ENCODE measurements at regions not wholly inside any gene's neighbourhood (a gene's known extent, or its start where the extent isn't known, plus 50 kb on each side); places are given as distances from the start of the nearest gene placed in this dataset.

DNA sequence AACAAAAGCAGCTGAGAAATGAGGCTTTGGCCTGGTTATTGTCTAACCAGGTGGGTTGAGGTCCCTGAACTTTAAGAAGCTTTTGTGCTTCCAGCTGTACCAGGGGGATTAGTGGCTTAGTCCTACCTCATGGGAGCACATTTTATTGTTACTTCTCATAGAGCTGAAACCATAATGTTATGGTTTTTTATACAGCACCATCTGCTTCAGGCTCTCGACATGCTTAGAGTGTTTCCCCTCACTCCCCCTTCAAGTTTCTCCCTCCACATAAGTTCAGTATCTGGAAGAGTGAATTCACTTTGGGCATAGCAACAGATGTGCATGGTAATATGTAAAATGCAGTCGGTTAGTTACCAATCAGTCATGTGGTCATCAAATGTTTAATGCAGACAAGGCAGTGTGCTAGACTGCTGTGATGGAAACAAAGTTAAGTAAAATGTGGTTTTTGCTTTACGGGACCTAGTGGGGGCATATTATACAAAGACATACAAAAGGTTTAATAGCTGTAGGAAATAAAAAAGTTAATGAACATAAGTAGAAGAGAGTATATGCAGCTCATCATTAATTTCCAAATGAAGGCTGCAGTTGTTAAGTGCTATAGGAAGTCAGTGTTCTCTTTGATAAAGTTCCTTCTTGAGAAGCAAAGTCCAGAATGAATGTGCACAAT is 95.9 kb upstream of the SPRY4 start:
- ChIA-PET POLR2A (interaction anchor here (0.5 kb wide), 1 partner anchor 92 kb away, joined by 3 read pairs; no protein-coding TSS in a partner anchor), CTCF (interaction anchor here (0.6 to 1.6 kb wide), 5 partner anchors 9 to 281 kb away, joined by 3 to 7 read pairs (median 3); no protein-coding TSS in a partner anchor)
- Mint-ChIP-seq H3K9me3 (ENCODE audit: unreplicated experiment) (no peaks in the 10 kb centered on the region), H3K4me1 (ENCODE audit: insufficient read depth, unreplicated experiment) (peaks cover 8% of the 10 kb centered on the region), H3K36me3 (ENCODE audit: insufficient read depth, unreplicated experiment) (peaks cover 3% of the 10 kb centered on the region), H3K4me3 (ENCODE audit: unreplicated experiment) (no peak overlapping the region), H3K27ac (ENCODE audit: low read depth, unreplicated experiment) (no peak overlapping the region), H3K27me3 (ENCODE audit: insufficient read depth, unreplicated experiment) (no peaks in the 10 kb centered on the region)
- intact Hi-C loops (cut with micrococcal nuclease) = no loop called here
- DNase-seq (ENCODE audit: unreplicated experiment) = no peak
- no TSS peak for BruUV-seq (replicated peaks)
- TF ChIP-seq, protein P1, sequence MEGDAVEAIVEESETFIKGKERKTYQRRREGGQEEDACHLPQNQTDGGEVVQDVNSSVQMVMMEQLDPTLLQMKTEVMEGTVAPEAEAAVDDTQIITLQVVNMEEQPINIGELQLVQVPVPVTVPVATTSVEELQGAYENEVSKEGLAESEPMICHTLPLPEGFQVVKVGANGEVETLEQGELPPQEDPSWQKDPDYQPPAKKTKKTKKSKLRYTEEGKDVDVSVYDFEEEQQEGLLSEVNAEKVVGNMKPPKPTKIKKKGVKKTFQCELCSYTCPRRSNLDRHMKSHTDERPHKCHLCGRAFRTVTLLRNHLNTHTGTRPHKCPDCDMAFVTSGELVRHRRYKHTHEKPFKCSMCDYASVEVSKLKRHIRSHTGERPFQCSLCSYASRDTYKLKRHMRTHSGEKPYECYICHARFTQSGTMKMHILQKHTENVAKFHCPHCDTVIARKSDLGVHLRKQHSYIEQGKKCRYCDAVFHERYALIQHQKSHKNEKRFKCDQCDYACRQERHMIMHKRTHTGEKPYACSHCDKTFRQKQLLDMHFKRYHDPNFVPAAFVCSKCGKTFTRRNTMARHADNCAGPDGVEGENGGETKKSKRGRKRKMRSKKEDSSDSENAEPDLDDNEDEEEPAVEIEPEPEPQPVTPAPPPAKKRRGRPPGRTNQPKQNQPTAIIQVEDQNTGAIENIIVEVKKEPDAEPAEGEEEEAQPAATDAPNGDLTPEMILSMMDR (IDR thresholded peaks at IDR 0.05; ENCODE audit: unreplicated experiment) = no peak

DNA sequence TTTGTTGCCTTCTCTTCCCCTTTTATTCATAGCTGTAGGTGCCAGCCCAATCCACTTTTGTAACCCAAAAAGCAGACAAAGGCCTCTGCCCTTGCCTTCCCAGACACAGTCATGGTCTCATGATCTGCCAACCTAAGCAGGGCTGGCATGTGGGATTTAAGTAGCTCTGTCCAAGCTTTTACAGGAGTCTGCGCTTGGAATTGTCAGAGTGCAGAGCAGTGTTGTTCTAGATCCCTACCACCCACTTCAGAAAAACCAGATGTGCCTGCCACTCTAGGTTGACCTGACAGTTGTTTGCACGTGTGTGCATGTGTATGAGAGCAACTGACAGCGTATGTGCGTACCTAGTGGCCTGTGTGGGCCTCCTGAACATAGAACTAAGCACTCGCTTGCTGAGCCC is 87.8 kb upstream of the SPRY4 start:
- no peak for DNase-seq (ENCODE audit: unreplicated experiment)
- Mint-ChIP-seq H3K27ac (ENCODE audit: low read depth, unreplicated experiment) (no peak overlapping the region), H3K4me1 (ENCODE audit: insufficient read depth, unreplicated experiment) (no peaks in the 10 kb centered on the region), H3K9me3 (ENCODE audit: unreplicated experiment) (no peaks in the 10 kb centered on the region), H3K36me3 (ENCODE audit: insufficient read depth, unreplicated experiment) (peaks cover 10% of the 10 kb centered on the region), H3K27me3 (ENCODE audit: insufficient read depth, unreplicated experiment) (no peaks in the 10 kb centered on the region), H3K4me3 (ENCODE audit: unreplicated experiment) (no peak overlapping the region)
- POLR2A ChIA-PET = interaction anchor here (0.9 kb wide), 1 partner anchor 13 kb away, joined by 3 read pairs; no protein-coding TSS in a partner anchor
- TF ChIP-seq, protein P1 (IDR thresholded peaks at IDR 0.05; ENCODE audit: unreplicated experiment) = no peak
- BruUV-seq (replicated peaks) = no TSS peak
- CTCF ChIA-PET = interaction anchor here (0.6 kb wide), 1 partner anchor 470 kb away, joined by 3 read pairs; no protein-coding TSS in a partner anchor
- intact Hi-C loops (cut with micrococcal nuclease) = no loop called here

DNA sequence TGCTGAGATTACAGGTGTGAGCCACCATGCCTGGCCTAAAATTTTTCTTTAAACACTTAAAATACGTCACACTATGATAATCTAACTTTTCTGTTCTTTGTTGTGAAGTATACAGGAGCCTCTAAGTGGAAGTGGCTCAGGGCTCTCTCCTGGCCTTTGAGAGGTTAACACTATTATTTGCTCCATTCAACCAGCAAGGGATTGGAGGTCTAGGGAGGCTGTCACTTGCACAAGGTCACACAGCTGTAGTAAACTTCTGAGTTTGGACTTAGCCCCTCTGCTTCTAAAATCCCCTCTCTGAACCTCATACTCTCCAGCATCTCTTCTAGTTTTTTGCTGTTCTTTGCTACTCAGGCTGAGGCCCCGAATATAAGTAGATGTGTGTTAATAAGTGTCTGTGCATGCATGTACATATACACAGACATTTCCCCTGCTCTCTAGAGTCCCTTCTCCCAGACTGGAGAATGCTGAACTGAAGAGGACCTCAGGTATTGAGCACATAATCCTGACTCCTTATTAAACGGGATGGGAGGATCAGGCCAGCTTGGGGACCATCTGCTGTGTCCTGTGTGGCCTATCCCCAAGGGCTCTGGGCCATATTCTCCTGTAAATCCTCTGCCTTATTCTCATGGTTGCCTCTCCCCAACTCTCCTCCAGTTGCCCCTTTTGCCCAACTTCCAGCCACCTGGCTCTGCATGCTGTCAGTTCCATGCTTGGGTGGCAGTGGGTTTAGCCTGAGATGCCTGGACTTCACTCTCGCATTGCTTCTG is 87.0 kb upstream of the SPRY4 start:
- intact Hi-C loops (cut with micrococcal nuclease) = no loop called here
- Mint-ChIP-seq H3K4me1 (ENCODE audit: insufficient read depth, unreplicated experiment) (no peaks in the 10 kb centered on the region), H3K4me3 (ENCODE audit: unreplicated experiment) (no peak overlapping the region), H3K9me3 (ENCODE audit: unreplicated experiment) (no peaks in the 10 kb centered on the region), H3K27me3 (ENCODE audit: insufficient read depth, unreplicated experiment) (no peaks in the 10 kb centered on the region), H3K27ac (ENCODE audit: low read depth, unreplicated experiment) (no peak overlapping the region), H3K36me3 (ENCODE audit: insufficient read depth, unreplicated experiment) (peaks cover 16% of the 10 kb centered on the region)
- TF ChIP-seq, protein P1 (IDR thresholded peaks at IDR 0.05; ENCODE audit: unreplicated experiment) = no peak
- no peak for DNase-seq (ENCODE audit: unreplicated experiment)
- POLR2A ChIA-PET = interaction anchor here (1.4 kb wide), 1 partner anchor 11 kb away, joined by 3 read pairs; no protein-coding TSS in a partner anchor
- CTCF ChIA-PET = no interaction called here
- BruUV-seq (replicated peaks) = no TSS peak

DNA sequence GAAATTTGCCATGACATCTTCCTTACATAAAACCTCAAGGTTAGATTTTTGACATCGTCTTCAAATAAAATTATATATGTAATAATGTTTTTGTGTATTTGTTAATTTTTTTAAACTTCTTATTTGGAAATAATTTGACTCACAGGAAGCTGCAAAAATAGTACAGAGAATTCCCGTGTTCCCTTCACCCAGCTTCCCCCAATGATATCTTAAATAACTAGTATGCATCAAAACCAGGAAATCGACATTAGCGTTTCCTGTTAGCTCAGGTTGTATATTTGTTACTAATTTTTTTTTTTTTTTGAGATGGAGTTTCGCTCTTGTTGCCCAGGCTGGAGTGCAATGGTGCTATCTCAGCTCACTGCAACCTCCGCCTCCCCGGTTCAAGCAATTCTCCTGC is 86.3 kb upstream of the SPRY4 start:
- Mint-ChIP-seq H3K27me3 (ENCODE audit: insufficient read depth, unreplicated experiment) (no peaks in the 10 kb centered on the region), H3K4me3 (ENCODE audit: unreplicated experiment) (no peak overlapping the region), H3K4me1 (ENCODE audit: insufficient read depth, unreplicated experiment) (no peaks in the 10 kb centered on the region), H3K27ac (ENCODE audit: low read depth, unreplicated experiment) (no peak overlapping the region), H3K36me3 (ENCODE audit: insufficient read depth, unreplicated experiment) (peaks cover 16% of the 10 kb centered on the region), H3K9me3 (ENCODE audit: unreplicated experiment) (no peaks in the 10 kb centered on the region)
- ChIA-PET CTCF (no interaction called here), POLR2A (interaction anchor here (1.4 kb wide), 1 partner anchor 11 kb away, joined by 3 read pairs; no protein-coding TSS in a partner anchor)
- TF ChIP-seq, protein P1 (IDR thresholded peaks at IDR 0.05; ENCODE audit: unreplicated experiment) = no peak
- no peak for DNase-seq (ENCODE audit: unreplicated experiment)
- intact Hi-C loops (cut with micrococcal nuclease) = no loop called here
- no TSS peak for BruUV-seq (replicated peaks)
